HG03565 (cell line): ENCODE measurements at regions not wholly inside any gene's neighbourhood (a gene's known extent, or its start where the extent isn't known, plus 50 kb on each side); places are given as distances from the start of the nearest gene placed in this dataset.

ENCODE experiments used
- ATAC-seq: cut with Tn5 transposase; IDR thresholded peaks from one replicate; pipeline ENCODE4 v1.9.1; 2021; ENCODE audit warnings: mild to moderate bottlenecking, moderate library complexity; ENCODE audit not compliant: unreplicated experiment

DNA sequence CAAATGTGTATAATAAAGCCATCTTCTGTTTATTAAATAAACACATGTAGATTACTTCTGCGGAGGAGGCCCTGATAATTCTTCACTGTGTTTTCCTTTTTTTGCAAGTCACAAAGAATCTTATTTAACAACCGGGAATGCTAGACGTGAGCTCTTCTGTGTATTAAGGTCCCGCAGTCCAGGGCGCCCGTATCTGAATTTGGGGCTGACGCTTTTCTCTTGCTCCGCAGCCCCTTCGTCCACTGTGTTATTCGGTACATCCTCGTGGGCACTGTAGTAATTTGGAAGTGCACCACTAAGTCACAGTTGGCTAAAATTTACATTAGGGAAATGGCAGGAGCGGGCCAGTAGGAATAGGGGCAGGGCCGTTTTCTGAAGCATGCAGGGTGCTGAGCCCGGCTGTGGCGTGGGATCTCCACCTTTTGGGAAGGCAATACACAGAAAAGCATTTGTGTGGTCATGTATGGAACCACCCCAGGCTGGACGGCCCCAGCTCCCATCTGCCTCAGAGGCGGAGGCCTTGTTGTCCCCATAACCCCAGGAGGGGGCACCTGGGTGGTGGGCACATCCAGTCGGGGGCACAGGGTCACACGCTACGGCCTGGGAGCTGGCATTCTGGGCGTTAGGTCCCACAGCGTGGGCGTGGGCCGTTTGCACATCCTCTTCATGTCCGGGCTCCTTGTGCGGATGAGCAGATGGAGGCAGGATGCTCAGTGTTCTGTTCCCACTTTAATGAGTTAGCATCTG lies 258.7 kb upstream of the IRX4 start:
- no peak for ATAC-seq

DNA sequence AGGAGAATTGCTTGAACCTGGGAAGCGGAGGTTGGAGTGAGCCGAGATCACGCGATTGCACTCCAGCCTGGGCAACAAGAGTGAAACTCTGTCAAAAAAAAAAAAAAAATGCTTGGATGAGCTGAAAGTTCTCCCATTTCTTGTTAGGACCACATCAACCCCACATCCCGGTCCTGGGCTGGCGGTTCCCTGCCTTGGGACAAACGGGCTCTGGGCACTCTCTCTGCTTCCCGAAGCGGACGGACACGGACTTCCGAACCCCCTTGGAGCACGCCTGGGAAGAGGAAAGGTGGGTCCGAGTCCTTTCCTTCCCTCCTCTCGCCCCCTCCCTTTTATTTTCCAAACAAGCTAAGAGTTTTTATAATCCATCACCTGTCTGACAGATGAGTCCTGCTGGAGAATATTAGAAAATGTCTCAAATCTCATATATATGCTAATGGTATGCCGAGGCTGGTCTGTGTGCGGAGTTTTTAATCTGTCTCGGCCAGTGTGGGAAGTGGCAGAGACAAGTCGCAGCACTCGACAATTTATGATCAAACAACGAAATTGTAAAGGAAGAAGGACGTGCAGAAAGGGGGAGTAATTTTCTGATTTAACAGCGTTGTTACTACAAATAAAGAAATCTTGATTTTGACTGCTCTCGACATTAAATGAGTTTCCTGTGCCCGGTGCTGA lies 257.9 kb upstream of the IRX4 start:
- no peak for ATAC-seq

DNA sequence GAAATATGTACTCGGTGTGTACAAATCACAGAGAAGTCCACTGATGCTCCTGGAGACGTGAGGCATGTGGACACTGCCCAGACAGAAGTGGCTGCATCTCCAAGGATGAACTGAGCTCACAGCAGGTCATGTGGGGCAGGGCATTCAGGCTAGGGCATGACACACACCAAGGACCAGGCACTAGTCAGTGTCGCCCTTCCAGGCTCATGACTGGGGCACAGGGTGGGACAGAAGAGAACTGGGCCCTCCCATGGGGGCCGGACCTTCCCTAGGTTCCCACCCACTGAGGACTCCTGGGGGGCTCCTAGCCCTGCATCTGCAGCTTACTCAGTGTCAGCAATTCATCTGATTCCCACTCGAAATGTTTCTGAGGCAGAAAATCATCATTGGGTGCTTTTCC lies 256.8 kb upstream of the IRX4 start:
- no peak for ATAC-seq

DNA sequence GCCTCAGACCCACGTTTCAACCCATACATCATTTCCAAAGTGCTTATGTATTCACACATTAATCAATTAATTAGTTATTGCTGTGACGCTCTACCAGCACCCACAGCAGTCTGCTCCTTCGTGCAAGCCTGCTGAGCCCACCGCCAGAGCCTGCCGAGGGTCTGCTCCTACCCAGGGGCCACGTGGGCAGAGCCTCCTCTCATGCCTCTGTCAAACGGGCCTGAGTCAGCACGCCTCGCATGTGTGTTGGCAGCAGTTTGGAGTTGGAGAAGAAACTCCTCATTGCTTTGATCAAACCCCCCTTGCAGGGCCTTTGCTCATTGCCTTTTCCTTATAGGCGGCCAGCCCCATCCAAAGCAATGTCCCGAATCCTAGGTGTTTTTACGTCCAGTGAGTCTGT lies 256.2 kb upstream of the IRX4 start:
- no peak for ATAC-seq

DNA sequence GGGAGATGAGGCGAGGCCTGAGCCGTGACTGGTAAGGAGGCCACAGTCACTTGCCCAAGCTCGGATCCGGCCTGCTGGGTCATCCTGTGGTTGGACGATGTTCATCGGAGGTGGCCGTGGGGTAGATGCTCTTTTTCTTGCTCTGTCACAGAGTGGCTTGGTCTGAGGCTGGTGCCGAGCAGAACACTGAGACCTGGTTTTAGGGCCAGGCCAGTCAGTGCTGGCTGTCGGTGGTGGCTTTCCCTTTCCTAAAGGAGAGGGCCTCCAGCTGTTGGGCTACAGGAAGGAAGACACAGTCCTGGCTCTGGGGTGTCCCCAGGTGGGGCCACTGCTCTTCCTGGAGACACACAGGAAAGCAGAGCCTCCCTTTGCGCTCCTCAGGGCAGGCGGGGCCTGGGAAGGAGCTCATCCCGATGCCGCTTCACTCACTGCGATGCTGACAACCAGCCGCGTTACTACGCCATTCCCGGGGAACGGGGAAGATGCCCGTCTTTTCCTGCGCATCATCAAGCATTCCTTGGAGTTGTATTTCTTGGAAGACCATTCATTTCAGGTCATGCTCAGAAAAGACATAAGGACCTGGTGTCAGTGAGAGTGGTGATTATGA lies 254.8 kb upstream of the IRX4 start:
- ATAC-seq, result no peak

DNA sequence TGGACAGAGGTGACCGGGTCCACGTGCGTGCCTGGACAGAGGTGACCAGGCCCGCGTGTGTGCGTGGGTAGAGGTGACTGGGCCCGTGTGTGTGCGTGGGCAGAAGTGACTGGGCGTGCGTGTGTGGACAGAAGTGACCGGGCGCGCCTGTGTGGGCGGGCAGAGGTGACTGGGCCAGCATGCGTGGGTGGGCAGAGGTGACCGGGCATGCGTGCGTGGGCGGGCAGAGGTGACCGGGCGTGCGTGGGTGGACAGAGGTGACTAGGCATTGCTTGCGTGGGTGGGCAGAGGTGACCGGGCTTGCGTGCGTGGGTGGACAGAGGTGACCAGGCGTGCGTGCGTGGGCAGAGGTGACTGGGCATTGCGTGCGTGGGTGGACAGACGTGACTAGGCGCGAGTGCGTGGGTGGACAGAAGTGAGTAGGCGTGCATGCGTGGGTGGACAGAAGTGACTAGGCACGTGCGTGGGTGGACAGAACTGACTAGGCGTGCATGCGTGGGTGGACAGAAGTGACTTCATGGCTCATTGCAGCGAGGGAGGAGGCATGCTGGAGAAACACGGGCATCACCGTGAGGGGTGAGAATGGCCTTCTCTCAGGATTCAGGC lies 254.1 kb upstream of the IRX4 start:
- no peak for ATAC-seq

DNA sequence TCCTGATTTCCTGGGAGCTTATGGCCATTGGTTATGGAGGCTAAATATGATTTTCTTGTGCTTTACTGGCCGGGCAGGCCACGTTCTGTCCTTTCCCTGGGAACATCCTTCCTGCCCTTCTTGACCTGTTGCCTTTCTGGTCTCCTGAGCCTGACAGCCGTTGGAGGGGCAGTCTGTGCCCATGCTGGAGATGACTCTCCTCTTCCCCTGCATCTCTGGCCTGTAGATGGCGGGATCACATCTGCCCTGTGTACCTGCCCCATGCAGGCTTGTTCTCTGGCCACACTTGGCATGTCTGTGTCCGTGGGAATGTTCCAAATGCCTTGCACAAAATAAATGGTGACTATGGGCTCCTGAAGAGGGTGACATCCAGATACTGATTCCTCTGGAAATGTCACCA lies 253.1 kb upstream of the IRX4 start:
- no peak for ATAC-seq

DNA sequence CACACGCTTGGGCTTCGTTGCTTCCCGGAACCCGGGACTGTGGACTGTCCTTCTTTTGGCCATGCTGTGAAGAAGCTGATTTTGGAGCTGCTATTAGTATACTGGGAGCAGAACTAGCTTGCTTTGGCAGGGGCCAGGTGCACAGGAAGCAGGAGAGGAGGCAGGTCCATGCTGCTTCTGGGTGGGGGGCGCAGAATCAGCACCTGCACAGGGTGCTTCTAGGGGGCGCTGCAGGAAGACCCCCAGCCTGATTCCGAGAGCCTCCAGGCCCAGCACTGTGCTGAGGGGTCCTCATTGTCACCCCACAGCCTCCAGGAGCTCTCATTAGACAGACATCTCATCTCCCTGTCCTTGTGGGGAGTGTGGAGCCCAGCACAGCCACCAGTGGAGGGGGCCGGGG lies 252.6 kb upstream of the IRX4 start:
- ATAC-seq, result no peak

DNA sequence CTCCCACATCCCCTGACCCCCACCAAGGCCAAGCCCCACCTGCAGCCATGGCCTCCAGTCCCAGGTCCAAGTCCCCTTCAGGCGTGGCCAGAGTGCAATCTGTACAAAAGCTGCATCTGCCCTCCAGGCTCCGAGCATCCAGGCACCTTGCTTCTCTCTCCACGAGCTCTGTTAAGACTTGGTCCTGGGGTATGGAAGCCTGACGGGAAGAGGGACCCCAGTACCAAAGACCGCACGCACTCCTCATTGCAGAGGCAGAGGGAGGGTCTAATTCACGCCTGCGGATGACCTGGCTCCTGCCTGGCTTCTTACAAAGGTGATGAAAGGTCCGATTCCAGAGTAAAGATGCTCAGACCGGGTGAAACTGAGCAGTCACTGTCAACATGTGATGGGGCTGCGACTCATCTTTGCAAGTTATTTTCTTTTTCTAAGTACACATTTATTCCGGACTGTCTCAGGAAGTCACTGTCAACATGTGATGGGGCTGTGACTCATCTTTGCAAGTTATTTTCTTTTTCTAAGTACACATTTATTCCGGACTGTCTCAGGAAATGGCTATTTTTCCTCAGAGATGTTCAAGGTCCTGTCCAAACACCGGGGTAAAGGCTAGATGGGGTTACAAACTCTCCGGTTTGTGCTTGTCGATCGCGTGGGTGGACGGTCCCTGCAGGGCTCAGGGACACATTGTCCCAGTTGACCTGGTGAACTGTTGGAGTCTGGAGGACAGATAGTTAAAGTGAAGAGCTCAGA lies 252.0 kb upstream of the IRX4 start:
- no peak for ATAC-seq

DNA sequence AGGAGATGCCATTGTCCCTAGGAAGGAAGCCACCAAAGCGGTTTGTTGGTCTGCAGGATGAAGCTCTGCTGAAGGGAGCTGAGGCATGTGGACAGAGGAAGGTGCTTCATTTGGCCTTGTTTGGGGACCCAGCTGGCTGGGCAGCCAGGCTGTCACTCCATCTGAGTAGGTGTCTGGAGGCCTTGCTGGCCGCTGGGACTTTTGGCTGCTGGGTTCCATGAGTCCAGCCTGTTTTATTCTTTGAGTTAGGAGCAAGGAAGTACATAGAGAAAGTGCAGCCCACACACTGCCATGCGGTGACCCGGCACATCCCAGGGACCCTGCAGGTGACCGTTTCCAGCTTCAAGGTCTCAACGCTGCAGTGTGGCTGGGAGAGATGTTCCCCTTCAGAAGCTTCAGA lies 251.2 kb upstream of the IRX4 start:
- ATAC-seq, result no peak

DNA sequence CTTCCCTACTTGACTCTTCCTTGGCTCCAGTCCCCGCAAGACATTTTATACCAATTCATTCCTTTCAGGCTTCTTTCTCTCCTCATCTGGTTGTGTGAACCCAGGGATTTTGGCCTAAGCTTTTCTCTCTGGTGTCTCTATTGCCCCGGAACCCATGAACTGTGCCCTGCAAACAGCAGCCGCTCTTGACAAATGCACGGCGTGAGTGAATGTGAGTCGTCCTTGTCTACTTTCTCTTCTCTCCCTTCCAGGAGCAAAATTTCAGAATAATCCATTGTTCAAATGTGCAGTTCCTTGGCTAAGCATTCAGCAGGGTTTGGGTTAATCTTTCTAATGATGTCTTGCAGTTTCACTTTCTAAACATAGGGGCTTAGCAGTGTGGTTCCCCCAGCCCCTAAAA lies 250.4 kb upstream of the IRX4 start:
- no peak for ATAC-seq

DNA sequence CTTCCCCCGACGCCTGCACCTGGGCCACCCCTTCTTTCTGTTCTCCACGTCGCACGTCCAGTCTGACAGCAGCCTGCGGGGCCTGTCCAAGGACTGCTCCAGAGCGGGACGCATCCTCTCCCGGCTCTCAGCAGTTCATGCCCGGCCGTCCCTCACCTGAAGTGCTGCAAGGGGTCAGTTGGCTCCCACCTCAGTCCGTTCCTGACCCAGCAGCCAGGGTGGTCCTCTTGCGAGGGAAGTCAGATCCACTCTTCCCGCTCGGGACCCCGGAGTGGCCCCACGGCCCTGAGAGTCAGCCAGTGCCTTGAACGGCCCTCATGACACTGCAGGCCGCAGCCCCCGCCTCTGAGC lies 249.7 kb upstream of the IRX4 start:
- ATAC-seq, result no peak

DNA sequence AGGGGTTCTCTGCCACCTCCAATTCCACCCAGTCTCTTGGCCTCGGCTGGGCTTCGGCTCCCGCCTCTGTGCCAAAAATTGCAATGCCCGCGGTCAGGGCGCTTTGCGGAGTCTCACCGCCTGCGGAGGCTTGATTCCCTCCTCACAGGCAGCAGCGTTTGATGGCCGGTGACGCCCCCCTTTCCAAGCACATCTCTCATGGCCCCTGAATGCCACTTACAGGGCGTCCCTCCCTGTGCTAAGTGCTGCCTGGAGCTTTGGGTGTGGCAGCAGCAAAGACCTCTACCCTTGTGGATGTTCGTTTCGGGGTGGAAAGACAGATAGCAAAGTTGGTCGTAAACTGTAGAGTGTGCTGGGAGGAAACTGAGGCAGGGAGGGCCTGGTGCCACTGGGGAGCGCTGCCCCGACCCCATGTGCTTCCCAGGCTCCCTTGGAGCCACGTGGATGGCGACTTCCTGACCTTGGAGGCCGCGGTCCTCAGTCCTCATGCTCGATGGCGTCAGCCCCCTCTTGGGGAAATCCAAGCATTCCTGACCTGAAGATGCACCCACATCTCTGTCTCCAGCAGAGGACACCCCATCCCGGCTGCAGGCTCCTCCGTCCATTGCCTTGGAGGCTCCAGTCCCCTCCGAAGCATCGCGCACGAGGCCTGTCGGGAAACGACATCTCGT lies 249.2 kb upstream of the IRX4 start:
- ATAC-seq, result no peak

DNA sequence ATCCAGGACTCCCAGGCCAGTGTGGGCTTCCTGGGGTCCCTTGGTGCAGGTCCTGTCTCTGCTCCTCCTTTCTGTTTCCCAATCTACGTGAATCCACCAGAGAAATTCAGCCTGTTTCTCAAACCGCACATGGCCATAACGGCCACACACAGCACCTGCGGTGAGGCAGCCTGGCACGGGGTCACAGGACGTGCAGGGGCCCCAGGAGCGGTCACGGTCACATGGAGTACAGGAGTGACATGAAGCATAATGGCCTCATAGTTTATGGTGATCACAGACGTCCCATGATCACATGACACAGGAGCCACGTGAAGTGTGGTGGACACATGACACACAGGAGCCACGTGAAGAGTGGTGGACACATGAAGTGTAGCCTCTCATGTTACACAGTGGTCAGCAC lies 248.5 kb upstream of the IRX4 start:
- no peak for ATAC-seq

DNA sequence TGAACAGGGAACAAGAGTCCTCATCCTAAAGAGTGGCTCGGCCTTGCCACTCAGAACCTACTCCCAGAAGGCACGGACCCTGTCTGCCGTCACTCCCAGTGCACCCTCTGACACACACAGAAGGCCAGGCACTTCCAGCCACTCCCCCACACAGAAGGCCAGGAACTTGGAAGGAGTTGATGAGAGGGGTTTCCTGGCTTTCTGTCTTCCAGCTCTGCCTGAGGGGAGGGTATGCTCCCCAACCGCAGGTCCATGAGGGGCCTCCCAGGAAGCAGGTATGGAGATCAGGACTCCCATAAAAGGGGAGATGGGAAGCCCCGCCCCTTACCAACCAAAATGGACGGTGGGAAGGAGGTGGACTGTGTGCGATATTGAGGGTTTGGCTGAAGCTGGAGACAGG lies 247.6 kb upstream of the IRX4 start:
- ATAC-seq, result no peak

DNA sequence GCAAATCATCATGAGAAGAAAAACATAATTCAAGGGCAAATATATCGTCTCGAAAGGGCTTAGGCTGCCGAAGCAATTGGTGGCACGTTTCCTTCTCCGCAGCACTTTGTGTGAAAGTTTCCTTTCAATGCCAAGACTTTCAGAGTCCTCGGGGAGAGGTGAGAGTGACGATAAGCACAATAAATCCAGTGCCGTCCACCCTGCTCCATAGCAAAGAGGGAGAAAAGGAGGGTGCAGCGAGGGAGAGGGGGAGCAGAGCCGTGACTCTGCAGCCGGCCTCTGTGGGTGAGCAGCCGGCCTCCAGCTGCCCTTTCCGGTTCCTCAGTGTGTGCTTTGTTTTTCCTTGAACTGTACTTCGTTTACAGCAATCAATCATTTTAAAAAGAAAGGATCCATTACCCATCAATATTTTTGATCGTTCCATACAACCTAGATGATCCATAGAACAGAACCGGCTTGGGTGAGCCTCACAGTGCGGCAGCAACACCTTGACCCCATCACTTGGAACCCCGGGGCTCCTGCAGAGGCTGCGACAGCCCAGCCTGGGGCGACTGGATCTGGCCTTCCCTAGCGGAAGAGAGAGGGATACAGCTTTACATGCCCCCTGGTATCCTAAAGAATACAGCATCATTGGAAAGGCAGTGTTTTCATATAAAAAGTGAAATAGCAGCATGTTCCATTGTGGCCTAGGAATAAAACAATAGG lies 247.0 kb upstream of the IRX4 start:
- no peak for ATAC-seq

DNA sequence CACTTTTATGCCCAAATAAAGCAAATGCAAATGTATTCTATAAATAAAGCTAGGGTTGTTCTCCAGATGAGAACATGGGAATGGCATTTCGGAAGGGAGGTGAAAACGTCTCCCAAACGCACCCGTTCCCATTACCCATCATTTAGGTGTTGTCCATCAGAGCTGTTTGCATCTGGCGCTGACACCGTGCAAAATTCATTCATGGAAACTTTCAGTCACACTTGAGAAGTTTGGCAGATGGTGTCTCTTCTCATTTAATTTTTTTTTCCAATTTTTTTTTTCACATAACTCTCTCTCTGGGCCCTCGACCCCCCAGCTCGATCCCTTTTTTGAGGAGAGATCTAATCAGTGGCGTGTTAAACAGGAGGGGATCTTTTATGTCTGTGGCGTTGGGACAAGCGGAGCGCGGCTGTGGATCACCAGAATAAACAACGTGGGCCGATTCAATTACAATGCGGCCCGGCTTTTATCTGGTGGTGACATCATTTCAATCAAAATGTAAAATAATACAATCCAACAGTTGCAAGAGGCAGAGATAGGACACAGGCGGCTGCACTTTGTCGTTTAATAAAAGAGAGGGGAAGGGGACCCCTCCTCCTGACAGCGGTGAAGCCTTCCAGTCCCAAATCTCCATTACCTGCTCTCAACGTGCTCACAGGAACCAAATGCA lies 246.1 kb upstream of the IRX4 start:
- no peak for ATAC-seq

DNA sequence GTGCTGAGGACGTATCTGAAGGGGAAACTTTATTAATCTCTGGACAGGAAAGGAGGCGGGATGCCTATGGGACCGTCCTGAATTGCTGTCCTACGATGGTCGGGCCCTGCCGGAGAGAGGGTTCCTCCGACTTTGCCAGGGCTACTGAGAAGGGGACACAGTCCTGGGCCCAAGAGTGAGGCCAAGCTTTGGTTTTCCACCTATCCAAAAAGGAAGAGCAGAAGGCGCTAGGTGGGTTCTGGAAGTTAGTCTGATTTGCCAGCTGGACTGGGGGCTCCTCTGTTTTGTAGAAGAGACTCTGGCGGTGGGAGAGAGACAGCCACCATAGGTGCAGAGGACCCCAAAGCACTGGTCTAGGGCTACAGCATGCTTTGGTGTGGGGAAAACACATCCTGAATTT lies 243.8 kb upstream of the IRX4 start:
- no peak for ATAC-seq

DNA sequence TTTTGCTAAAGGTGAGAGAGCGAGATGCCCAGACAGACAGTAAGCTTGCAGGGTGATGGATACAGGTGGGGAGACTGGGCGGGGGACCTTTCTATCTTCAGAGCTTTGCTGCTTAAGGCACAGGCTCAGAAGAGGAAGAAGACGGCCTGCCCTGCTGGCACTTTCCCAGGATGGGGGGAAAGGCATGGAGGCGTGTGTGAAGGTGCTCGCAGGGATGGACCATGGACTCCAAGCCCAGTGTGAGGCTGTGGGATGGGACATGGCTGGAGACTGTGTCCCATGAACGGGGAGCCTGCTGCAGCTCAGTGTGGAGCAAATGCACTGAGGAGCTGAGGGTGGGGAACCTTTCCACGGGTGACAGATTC lies 243.2 kb upstream of the IRX4 start:
- ATAC-seq, result no peak
